ENCODE measurements at regions not wholly inside any gene's neighbourhood (a gene's known extent, or its start where the extent isn't known, plus 50 kb on each side); places are given as distances from the start of the nearest gene placed in this dataset.

DNA sequence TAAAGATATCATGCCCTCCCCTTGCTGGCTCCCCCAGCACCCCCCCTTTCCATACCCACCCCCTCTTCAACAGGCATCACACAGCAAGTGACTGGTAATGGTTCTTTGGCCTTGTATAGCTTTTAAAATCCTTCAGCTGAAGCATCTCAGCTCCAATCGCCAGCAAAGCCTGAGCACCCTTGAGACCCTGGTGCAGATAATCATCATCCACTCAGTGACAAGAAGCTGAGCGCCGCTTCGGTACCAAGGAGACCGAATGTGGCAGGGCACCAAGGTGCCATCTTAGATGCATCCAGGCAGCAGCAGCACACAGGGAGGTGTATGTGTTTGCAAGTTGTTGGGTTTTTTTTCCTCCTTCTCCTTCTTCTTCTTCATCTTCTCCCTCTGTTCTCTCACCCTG, 232.7 kb downstream of the BCL11A start:
- H3K36me3 Mint-ChIP-seq (ENCODE audit: low read depth): no peaks in the 10 kb centered on the region
- H3K4me1 Mint-ChIP-seq (ENCODE audit: low read depth): peaks cover 16% of the 10 kb centered on the region
- no peak overlapping the region for H3K4me3 Mint-ChIP-seq
- H3K27ac Mint-ChIP-seq: no peak overlapping the region
- H3K27me3 Mint-ChIP-seq: peaks cover 6% of the 10 kb centered on the region
- peaks cover 4% of the 10 kb centered on the region for H3K9me3 Mint-ChIP-seq

DNA sequence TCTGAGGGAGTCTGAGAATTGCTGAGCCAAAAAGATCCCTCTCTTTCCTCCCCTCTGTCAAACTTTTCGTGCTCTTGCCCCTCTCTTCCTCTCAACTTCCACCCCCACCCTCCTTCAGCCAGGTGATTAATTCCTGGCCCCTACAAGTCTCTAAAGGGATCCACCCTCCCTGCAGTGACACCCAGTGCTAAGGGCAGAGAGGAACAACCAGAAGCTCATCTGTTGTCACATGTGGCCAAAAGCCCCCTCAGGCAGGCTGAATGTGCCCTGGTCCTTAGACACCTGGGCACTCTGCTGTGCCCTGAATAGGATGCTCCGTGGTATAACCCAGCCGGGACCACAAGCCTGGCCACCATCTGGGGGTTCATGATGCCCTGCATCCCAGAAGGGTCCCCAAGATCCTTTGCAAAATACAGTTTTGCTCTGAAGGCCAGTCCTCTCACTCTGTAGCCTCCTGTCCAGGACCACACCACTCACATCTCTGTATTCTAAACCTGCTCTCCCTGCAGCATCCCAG, 234.4 kb downstream of the BCL11A start:
- Mint-ChIP-seq H3K36me3 (ENCODE audit: low read depth) (no peaks in the 10 kb centered on the region), H3K9me3 (no peaks in the 10 kb centered on the region), H3K4me1 (ENCODE audit: low read depth) (peaks cover 14% of the 10 kb centered on the region), H3K4me3 (no peak overlapping the region), H3K27me3 (peaks cover 9% of the 10 kb centered on the region), H3K27ac (no peak overlapping the region)

DNA sequence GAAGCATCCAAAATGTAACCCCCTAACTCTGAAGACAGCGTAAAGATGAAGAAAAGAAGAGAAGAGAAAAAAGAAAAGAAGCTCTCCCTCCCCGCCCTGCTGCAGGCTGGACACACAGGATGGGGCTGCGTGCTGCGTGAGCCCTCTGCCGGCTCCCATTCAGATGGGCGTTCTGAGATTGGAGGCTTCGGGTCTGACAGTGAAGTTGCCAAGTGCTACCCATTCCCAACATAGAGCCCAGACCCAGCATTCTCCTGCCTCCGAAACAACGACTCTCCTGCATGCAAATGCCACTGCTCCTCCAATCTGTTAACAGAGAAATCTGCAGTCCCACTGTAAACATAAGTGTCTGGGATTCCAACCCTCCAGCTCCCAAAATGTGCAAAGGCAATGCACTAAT, 234.9 kb downstream of the BCL11A start:
- Mint-ChIP-seq H3K36me3 (ENCODE audit: low read depth) (no peaks in the 10 kb centered on the region), H3K27me3 (peaks cover 9% of the 10 kb centered on the region), H3K4me3 (no peak overlapping the region), H3K4me1 (ENCODE audit: low read depth) (peaks cover 12% of the 10 kb centered on the region), H3K27ac (no peak overlapping the region), H3K9me3 (no peaks in the 10 kb centered on the region)

DNA sequence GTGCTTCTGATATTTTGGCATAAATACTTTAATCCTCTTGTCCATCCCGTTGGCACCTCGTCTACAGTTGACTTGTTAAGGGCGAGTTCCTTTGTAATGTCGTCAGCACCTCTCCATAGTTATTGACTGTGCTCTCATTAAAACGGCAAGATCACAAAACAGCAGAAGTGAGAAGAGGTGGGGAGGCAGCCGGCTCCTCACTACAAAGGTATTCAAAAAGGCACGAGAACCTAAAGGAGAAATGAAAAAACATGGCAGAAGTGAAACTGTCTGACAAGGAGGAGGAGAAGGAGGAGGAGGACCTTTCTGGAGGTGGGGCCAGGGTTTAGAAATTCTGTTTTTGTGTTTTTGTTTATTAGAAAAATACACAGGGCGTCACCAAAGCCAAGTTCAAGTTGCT, 235.6 kb downstream of the BCL11A start:
- no peaks in the 10 kb centered on the region for H3K9me3 Mint-ChIP-seq
- H3K27me3 Mint-ChIP-seq: peaks cover 9% of the 10 kb centered on the region
- no peaks in the 10 kb centered on the region for H3K36me3 Mint-ChIP-seq (ENCODE audit: low read depth)
- H3K27ac Mint-ChIP-seq: no peak overlapping the region
- H3K4me3 Mint-ChIP-seq: no peak overlapping the region
- peaks cover 19% of the 10 kb centered on the region for H3K4me1 Mint-ChIP-seq (ENCODE audit: low read depth)

DNA sequence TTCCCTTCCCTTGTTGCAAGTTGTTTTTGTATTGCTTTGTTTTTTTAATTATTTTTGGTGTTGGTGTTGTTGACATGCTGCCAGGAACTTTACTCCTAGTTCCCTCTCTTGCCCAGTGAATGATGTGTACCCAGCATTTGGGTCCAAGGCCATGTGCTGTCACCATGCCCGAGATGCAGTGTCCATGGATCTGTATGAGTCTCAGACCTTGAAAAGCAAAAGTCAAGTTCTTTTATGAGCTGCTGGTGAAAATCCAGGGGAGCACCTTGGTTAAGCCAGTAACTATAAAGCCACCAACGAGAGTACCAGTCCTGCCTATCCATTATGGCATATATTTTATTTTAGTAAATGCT, 236.4 kb downstream of the BCL11A start:
- H3K27ac Mint-ChIP-seq: no peak overlapping the region

DNA sequence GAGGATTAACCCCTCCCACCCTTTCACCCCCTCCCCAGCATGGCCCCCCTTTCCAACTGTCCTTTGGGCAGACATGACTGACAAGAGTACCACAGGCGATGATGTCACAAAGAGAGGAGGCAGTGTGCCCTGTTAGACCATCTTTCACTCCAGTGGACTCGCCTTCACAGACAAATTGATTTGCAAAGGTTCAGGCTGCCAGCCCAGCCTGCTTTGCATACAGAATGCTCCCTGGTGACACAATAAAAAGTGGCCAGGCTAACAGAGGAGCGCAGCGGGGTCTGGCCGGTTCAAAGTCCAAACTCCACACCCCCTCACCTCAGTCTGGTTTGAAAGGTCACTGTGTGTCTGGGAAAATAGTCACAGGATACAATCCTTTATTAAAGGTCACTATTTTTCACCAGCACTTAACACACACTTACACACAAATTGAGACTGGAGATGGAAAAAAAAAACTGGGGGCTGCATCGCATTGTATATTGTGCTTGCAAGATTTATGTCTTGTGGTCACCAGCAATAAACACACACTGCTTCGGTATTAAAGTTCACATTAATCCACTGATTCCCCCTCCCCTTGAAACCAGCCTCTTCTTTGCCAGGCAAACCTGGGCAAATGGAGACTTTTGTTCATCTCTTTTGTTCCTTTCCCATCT, 236.9 kb downstream of the BCL11A start:
- Mint-ChIP-seq H3K27ac (no peak overlapping the region), H3K4me1 (ENCODE audit: low read depth) (peaks cover 24% of the 10 kb centered on the region), H3K9me3 (no peaks in the 10 kb centered on the region), H3K36me3 (ENCODE audit: low read depth) (no peaks in the 10 kb centered on the region), H3K4me3 (no peak overlapping the region), H3K27me3 (peaks cover 9% of the 10 kb centered on the region)

More for the DNA sequence above, 236.4 kb downstream of the BCL11A start:
- H3K4me3 Mint-ChIP-seq: no peak overlapping the region
- H3K4me1 Mint-ChIP-seq (ENCODE audit: low read depth): peaks cover 24% of the 10 kb centered on the region
- H3K27me3 Mint-ChIP-seq: peaks cover 9% of the 10 kb centered on the region
- no peaks in the 10 kb centered on the region for H3K9me3 Mint-ChIP-seq
- H3K36me3 Mint-ChIP-seq (ENCODE audit: low read depth): no peaks in the 10 kb centered on the region

DNA sequence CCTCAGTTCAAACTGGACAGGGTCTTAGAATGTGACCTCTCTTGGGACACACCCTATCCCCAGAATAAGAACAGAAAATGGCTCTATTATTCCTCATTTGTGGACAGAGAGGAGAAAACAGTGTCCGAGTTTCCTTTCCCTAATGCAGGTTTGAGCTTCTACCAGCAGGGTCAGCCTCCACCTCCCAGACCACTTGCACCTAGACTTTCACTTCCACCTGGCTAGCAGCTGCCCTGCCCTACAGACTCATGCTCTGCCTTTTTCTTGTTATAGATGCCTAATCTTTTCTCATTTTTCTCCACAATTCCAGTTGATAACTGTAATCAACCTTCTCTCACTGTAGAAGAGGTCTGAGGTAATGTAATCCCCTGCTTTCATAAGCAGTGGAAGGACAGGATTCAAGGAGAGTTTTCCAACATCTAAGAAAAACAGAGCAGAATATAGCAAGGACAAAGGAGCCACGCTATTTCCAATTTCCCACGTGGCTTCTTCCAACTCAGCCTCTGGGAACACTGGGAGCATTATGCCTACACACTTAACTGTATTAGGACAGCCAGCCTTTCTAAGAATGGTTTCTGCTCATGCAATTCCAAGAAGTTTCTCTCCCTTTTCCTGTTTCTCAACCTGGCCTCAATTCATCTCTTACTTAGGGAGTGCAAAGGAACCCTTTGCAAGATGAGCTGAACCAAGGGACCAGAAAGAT, 239.8 kb downstream of the BCL11A start:
- H3K27me3 Mint-ChIP-seq: peaks cover 9% of the 10 kb centered on the region
- no peak overlapping the region for H3K4me3 Mint-ChIP-seq
- H3K36me3 Mint-ChIP-seq (ENCODE audit: low read depth): no peaks in the 10 kb centered on the region
- no peaks in the 10 kb centered on the region for H3K9me3 Mint-ChIP-seq
- H3K27ac Mint-ChIP-seq: no peak overlapping the region
- H3K4me1 Mint-ChIP-seq (ENCODE audit: low read depth): peaks cover 24% of the 10 kb centered on the region

DNA sequence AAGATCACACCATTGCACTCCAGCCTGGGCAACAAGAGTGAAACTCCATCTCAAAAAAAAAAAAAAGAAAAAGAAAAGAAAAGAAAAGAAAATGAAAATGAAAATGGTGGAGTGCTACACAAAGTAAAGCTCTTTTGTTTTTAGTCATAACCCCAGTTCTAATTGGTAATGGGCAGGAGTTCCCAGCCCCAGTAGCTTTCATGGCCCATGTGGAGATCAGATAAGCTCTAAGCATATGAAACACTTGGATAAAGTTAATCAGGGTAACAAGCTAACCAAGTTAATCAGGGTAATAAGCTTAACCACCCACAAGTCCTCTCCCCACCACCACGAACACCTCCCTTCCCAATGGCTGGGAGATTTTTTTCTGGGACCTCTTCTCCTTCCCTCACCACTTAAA, 240.8 kb downstream of the BCL11A start:
- Mint-ChIP-seq H3K27ac (no peak overlapping the region), H3K4me1 (ENCODE audit: low read depth) (peaks cover 21% of the 10 kb centered on the region), H3K9me3 (no peaks in the 10 kb centered on the region)

DNA sequence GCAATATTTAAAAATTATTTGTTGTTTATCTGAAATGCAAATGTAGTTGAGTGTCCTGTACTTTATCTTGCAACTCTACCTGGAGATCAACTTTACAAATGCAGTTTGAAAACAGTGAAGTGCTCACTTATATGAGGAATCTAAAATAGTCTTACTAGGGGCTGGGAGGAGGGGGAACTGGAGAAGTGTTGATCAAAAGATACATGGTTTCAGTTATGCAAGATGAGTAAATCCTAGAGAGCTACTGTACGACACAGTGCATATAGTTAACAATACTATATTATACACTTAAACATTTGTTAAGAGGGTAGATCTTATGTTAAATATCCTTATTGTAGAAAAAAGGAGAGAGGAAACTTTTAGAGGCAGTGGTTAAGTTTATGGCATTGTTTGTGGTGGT, 241.9 kb downstream of the BCL11A start:
- Mint-ChIP-seq H3K4me3 (no peak overlapping the region), H3K9me3 (no peaks in the 10 kb centered on the region), H3K27ac (no peak overlapping the region), H3K27me3 (peaks cover 7% of the 10 kb centered on the region), H3K36me3 (ENCODE audit: low read depth) (no peaks in the 10 kb centered on the region), H3K4me1 (ENCODE audit: low read depth) (peaks cover 18% of the 10 kb centered on the region)

More for the DNA sequence above, 240.8 kb downstream of the BCL11A start:
- Mint-ChIP-seq H3K36me3 (ENCODE audit: low read depth) (no peaks in the 10 kb centered on the region), H3K4me3 (no peak overlapping the region), H3K27me3 (peaks cover 7% of the 10 kb centered on the region)

DNA sequence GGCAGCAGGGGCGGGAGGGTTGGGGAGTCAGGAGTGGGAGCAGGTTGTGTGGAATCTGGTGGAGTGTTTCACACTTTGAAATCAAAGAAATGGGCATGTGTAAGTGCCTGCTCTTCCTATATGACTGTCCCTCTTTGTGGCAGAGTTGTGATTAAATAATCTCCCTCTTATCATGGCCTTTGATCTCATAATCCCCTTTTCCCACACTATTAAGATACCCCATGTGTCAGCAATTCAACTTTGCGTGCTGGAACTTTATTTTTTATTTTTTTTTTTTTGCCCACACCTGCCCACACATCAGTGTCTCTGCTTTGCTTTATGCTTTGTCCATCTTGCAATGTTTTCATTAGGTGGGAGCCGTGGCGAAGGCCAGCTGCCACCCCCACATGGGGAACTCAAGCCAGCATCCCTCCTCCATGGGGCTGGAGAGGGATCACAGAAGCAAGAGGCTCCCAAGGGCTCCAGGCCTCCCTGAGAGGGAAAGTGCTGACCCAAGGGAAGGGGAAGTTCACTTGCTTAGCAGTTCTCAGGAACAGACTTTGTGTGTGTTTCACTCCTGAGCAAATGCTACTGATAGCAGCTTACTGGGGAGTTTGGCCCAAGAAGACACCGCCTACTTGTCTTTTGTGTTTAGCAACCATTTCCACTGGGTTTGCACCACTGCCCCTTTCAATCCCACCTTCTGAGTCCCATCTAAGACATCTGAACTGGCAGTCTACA, 243.4 kb downstream of the BCL11A start:
- no peak overlapping the region for H3K4me3 Mint-ChIP-seq
- H3K9me3 Mint-ChIP-seq: no peaks in the 10 kb centered on the region
- no peak overlapping the region for H3K27ac Mint-ChIP-seq
- H3K27me3 Mint-ChIP-seq: no peaks in the 10 kb centered on the region
- H3K36me3 Mint-ChIP-seq (ENCODE audit: low read depth): no peaks in the 10 kb centered on the region
- H3K4me1 Mint-ChIP-seq (ENCODE audit: low read depth): peaks cover 15% of the 10 kb centered on the region

DNA sequence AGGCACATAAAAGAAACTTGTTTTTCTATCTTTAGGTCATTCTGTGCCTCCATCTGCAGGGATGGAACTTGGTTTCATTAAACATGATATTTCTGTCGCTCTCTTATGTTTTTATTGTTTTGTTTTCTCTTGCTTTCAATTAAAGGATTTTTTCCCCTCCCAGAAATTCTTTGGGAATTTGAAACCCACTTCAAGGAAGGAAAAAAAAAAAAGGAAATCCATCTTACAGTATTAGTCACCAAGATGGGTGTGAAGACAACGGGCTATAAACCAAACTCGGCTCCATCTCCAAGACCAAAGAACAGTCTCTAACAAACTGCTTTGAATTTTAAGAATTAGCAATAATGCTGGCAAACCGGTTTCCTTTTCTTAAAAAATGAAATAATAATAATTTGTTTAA, 244.1 kb downstream of the BCL11A start:
- H3K36me3 Mint-ChIP-seq (ENCODE audit: low read depth): no peaks in the 10 kb centered on the region
- no peaks in the 10 kb centered on the region for H3K27me3 Mint-ChIP-seq
- H3K9me3 Mint-ChIP-seq: no peaks in the 10 kb centered on the region
- peaks cover 15% of the 10 kb centered on the region for H3K4me1 Mint-ChIP-seq (ENCODE audit: low read depth)
- H3K4me3 Mint-ChIP-seq: no peak overlapping the region
- no peak overlapping the region for H3K27ac Mint-ChIP-seq

DNA sequence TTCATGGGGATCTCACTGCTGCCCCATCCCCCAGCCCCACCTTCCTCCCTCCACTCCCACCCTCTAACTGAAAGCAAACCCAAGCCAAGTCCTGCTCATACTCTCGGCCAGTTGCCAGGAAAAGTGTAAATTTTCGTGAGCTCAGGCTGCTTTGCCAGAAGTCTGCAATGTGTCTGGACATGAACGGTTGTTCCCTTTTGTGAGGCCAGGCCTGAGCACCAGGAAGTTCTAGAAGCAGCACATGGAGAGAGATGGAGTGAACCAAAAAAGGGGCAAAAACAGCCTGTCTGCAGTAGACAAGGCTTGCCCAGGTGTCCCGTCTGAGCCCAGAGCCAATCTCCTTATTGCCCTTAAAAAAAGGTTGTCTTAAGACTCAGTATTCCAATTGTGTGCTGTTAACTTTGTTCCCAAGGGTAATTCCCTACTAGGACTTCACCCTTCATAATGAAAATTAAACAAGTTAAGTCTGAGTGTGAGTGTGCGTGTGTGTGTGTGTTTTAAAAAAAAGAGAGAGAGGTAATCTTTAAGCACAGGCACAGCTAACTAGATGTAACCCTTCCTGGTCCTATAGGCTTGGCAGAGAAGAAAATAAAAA, 247.1 kb downstream of the BCL11A start:
- Mint-ChIP-seq H3K4me3 (no peak overlapping the region), H3K36me3 (ENCODE audit: low read depth) (no peaks in the 10 kb centered on the region), H3K27ac (no peak overlapping the region), H3K9me3 (no peaks in the 10 kb centered on the region), H3K4me1 (ENCODE audit: low read depth) (no peaks in the 10 kb centered on the region), H3K27me3 (no peaks in the 10 kb centered on the region)

DNA sequence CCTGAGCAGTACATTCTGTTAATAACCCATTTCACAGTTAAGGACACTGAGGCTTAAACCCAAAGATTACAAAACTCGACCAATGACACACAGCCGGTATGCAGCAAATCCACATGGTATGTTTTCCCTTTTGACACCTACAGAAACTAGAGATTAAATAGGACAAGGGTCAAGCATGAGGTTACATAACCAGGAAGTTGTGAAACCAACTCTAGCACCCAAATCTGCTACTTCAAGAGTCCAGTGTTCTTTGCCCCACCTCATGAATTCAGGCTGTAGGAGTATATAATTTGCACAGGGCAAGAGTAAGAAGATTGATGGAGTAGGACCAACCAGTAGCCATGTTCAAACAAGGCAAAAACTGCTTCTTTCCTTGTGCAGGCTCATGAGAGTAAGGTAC, 249.8 kb downstream of the BCL11A start:
- Mint-ChIP-seq H3K36me3 (ENCODE audit: low read depth) (no peaks in the 10 kb centered on the region), H3K27ac (no peak overlapping the region), H3K9me3 (no peaks in the 10 kb centered on the region), H3K27me3 (no peaks in the 10 kb centered on the region), H3K4me1 (ENCODE audit: low read depth) (no peaks in the 10 kb centered on the region), H3K4me3 (no peak overlapping the region)

DNA sequence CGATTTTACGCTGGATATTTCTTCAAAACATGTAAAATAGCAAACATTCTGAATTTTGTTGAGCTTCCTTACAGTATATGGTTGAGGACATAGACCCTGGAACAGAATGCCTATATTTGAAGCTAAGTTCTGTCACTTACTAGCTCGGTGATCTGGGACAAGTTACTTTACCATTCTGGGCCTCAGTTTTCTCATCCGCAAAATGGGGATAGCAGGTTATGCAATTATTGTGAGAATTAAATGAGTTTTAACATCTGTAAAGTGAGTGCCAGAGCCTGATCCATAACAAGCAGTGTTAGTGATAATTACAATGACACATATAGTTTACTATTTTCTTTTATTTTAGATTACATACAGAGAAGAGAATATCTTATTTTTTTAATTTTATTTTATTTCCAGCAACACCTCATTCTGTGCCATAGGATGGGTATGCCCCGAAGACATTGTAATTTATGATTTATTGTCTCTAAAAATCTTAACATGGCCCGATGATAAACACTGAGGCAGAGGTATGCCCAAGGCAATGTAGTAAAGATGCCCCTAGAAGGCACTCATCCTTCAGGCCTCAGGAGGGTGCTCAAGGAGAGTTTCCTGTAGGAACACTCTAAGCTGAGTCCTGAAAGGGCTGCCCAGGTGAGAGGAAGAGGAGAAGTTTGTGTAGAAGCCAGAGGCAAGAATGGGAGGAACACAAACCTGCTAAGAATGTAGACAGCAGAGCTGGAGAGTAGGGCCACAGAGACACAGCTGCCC, 250.9 kb downstream of the BCL11A start:
- Mint-ChIP-seq H3K4me3 (no peak overlapping the region), H3K27me3 (no peaks in the 10 kb centered on the region), H3K4me1 (ENCODE audit: low read depth) (no peaks in the 10 kb centered on the region), H3K27ac (no peak overlapping the region), H3K36me3 (ENCODE audit: low read depth) (no peaks in the 10 kb centered on the region), H3K9me3 (no peaks in the 10 kb centered on the region)
